ENCODE measurements at regions not wholly inside any gene's neighbourhood (a gene's known extent, or its start where the extent isn't known, plus 50 kb on each side); places are given as distances from the start of the nearest gene placed in this dataset.

GRCh38 chr3:89000886-89001285, 106.5 kb upstream of the EPHA3 start:
- TF ChIP-seq EZH2phosphoT487 (IDR thresholded peaks at IDR 0.05; ENCODE audit: borderline replicate concordance, low read length), result no peak
- TF ChIP-seq CTCF (conservative IDR thresholded peaks at IDR 0.05; ENCODE audit: low read depth, low read length), result no peak
- no peak for TF ChIP-seq EZH2 (IDR thresholded peaks at IDR 0.05; ENCODE audit: low read length, unreplicated experiment)

All from PC-3 (cell line).